Activated T-cell treated with anti-CD3 and anti-CD28 coated beads, Interleukin-2, amount 50 U/mL, for 72 hours (primary cell): ENCODE measurements at regions not wholly inside any gene's neighbourhood (a gene's known extent, or its start where the extent isn't known, plus 50 kb on each side); places are given as distances from the start of the nearest gene placed in this dataset.
"Not testable (repeated sequence)": the region's sequence is repeated elsewhere in the genome, so short reads cannot be mapped to it uniquely, and the experiment has no call there.

ENCODE experiments used
- ATAC-seq, 2 donors: fragments of 150-1000 bp; cut with Tn5 transposase; replicated peaks in 1 of 2; 2 replicates each; pipeline ENCODE4 v1.10.0; 2021; ENCODE audit warnings: moderate library complexity in 2 of 2, mild to moderate bottlenecking in 1 of 2
- DNase-seq, 2 donors: peaks; one replicate each; pipeline ENCODE4 v3.0.0; 2021 to 2022; ENCODE audit warnings: mixed read lengths in 1 of 2
- H3K27ac Mint-ChIP-seq: one replicate; pipeline ENCODE4 v1.8.0; 2022; ENCODE audit warnings: mild to moderate bottlenecking, moderate library complexity, mixed read lengths
- H3K27me3 Mint-ChIP-seq: one replicate; pipeline ENCODE4 v1.8.0; 2022; ENCODE audit warnings: low read depth, mixed read lengths
- H3K36me3 Mint-ChIP-seq, 2 donors: one replicate each; pipeline ENCODE4 v1.8.0; 2022; ENCODE audit warnings: mixed read lengths in 2 of 2, mild to moderate bottlenecking in 1 of 2; ENCODE audit not compliant: insufficient read depth in 2 of 2
- H3K4me1 Mint-ChIP-seq: one replicate; pipeline ENCODE4 v1.8.0; 2022; ENCODE audit warnings: low read depth, mixed read lengths
- H3K4me3 Mint-ChIP-seq, 2 donors: one replicate each; pipeline ENCODE4 v1.8.0; 2022; ENCODE audit warnings: mild to moderate bottlenecking in 2 of 2, mixed read lengths in 2 of 2, moderate library complexity in 2 of 2
- H3K9me3 Mint-ChIP-seq, 2 donors: one replicate each; pipeline ENCODE4 v1.8.0; 2022; ENCODE audit warnings: mixed read lengths in 2 of 2

GRCh38 chr18:104264-104663, 54.1 kb upstream of the USP14 start:
- Mint-ChIP-seq H3K27me3 (peaks cover 17% of the 10 kb centered on the region), H3K9me3 (peaks cover 14 to 17% of the 10 kb centered on the region in 2 donors), H3K4me1 (peaks cover 19% of the 10 kb centered on the region), H3K36me3 (peaks cover 9 to 15% of the 10 kb centered on the region in 2 donors)
- H3K4me3 Mint-ChIP-seq, H3K27ac Mint-ChIP-seq, ATAC-seq: not testable (repeated sequence)
- DNase-seq, result peak in 1 of 2 donors; percentile 5

GRCh38 chr18:105161-106053, 53.0 kb upstream of the USP14 start:
- Mint-ChIP-seq H3K36me3 (peaks cover 13 to 23% of the 10 kb centered on the region in 2 donors), H3K9me3 (peaks cover 19 to 25% of the 10 kb centered on the region in 2 donors), H3K4me1 (peaks cover 27% of the 10 kb centered on the region), H3K27me3 (peaks cover 12% of the 10 kb centered on the region)
- ATAC-seq, result peak; percentile 53 to 76
- peak; percentile 4 to 21 for DNase-seq
- not testable (repeated sequence) for H3K27ac Mint-ChIP-seq, H3K4me3 Mint-ChIP-seq

GRCh38 chr18:106054-106851, 52.1 kb upstream of the USP14 start:
- Mint-ChIP-seq H3K4me1 (peaks cover 34% of the 10 kb centered on the region), H3K4me3 (peak overlapping the region in 1 of 2 donors; percentile 29), H3K36me3 (peaks cover 13 to 24% of the 10 kb centered on the region in 2 donors), H3K9me3 (peaks cover 21 to 28% of the 10 kb centered on the region in 2 donors)
- ATAC-seq (peak; percentile 18 to 26), DNase-seq (peak in 1 of 2 donors; percentile 16)
- H3K27me3 Mint-ChIP-seq, H3K27ac Mint-ChIP-seq: not testable (repeated sequence)

- DNase-seq, result peak; percentile 15 to 41
- H3K4me1 Mint-ChIP-seq, result peaks cover 38% of the 10 kb centered on the region
- not testable (repeated sequence) for H3K27me3 Mint-ChIP-seq, ATAC-seq, H3K27ac Mint-ChIP-seq
- H3K4me3 Mint-ChIP-seq, result peak overlapping the region in 1 of 2 donors; percentile 29
- H3K36me3 Mint-ChIP-seq, result peaks cover 16 to 24% of the 10 kb centered on the region in 2 donors
- H3K9me3 Mint-ChIP-seq, result peaks cover 21 to 28% of the 10 kb centered on the region in 2 donors
Observed at GRCh38 chr18:106868-107384, 51.4 kb upstream of the USP14 start.

- H3K36me3 Mint-ChIP-seq, result peaks cover 16 to 24% of the 10 kb centered on the region in 2 donors
- not testable (repeated sequence) for H3K27ac Mint-ChIP-seq, ATAC-seq, H3K27me3 Mint-ChIP-seq
- DNase-seq, result peak; percentile 23 to 30
- H3K4me1 Mint-ChIP-seq, result peaks cover 38% of the 10 kb centered on the region
- peaks cover 21 to 28% of the 10 kb centered on the region in 2 donors for H3K9me3 Mint-ChIP-seq
- H3K4me3 Mint-ChIP-seq, result peak overlapping the region in 1 of 2 donors; percentile 18
Observed at GRCh38 chr18:107464-107863, 50.9 kb upstream of the USP14 start.

- ATAC-seq (peak; percentile 16 to 32), DNase-seq (peak; percentile 5 to 14)
- H3K27me3 Mint-ChIP-seq, H3K27ac Mint-ChIP-seq, H3K4me3 Mint-ChIP-seq: not testable (repeated sequence)
- Mint-ChIP-seq H3K9me3 (peaks cover 21 to 28% of the 10 kb centered on the region in 2 donors), H3K4me1 (peaks cover 38% of the 10 kb centered on the region), H3K36me3 (peaks cover 16 to 24% of the 10 kb centered on the region in 2 donors)
Observed at GRCh38 chr18:107947-108664, 50.3 kb upstream of the USP14 start.
